H1 (cell line): ENCODE measurements at regions not wholly inside any gene's neighbourhood (a gene's known extent, or its start where the extent isn't known, plus 50 kb on each side); places are given as distances from the start of the nearest gene placed in this dataset.

Source experiments
- CTCF ChIA-PET: fragments of 300-600 bp; sonication (Branson Sonifier 250); formaldehyde crosslinking; loops from one replicate; lab custom pipeline; 2021; ENCODE audit not compliant: partially characterized antibody; lab: Charles Lee
- POLR2A ChIA-PET: fragments of 300-600 bp; sonication (Branson Sonifier 250); formaldehyde crosslinking; loops from one replicate; lab custom pipeline; 2021; ENCODE audit warnings: inconsistent platforms; ENCODE audit not compliant: partially characterized antibody; lab: Charles Lee
- DNase-seq, 2 experiments: peaks; one replicate each; pipeline versions ENCODE4 v3.0.0 to v3.0.0-alpha.2; 2010 to 2022; ENCODE audit warnings: low spot score in 2 of 2, low read depth in 1 of 2, mixed read lengths in 1 of 2
- FAIRE-seq: peaks from 2 replicates; lab custom pipeline; 2011; peaks lifted over from hg19 to GRCh38; lab: Jason Lieb, UNC
- H2AFZ ChIP-seq: 2 replicates; pipeline ENCODE4 v1.8.1; 2012; ENCODE audit warnings: low read length, inconsistent platforms
- H2AK5ac ChIP-seq: 2 replicates; pipeline ENCODE4 v1.6.1; 2013; ENCODE audit warnings: low read depth, low read length
- H2BK120ac ChIP-seq: replicated peaks from 2 replicates; pipeline ENCODE3; 2013; ENCODE audit warnings: low read depth, low read length, inconsistent platforms
- H2BK12ac ChIP-seq: 2 replicates; pipeline ENCODE4 v1.6.1; 2013; ENCODE audit warnings: low read depth, low read length
- H2BK15ac ChIP-seq: 2 replicates; pipeline ENCODE4 v1.6.1; 2013; ENCODE audit warnings: low read length
- H2BK20ac ChIP-seq: 2 replicates; pipeline ENCODE4 v1.6.1; 2013; ENCODE audit warnings: low read length
- H2BK5ac ChIP-seq: 2 replicates; pipeline ENCODE4 v1.6.1; 2013; ENCODE audit warnings: low read depth, low read length
- H3K14ac ChIP-seq: 2 replicates; pipeline ENCODE4 v1.6.1; 2013; ENCODE audit warnings: inconsistent platforms; ENCODE audit not compliant: insufficient read length
- H3K18ac ChIP-seq: 2 replicates; pipeline ENCODE4 v1.6.1; 2013; ENCODE audit warnings: low read length; ENCODE audit errors: extremely low read depth
- H3K23ac ChIP-seq: 2 replicates; pipeline ENCODE4 v1.6.1; 2013; ENCODE audit warnings: inconsistent platforms; ENCODE audit not compliant: insufficient read length
- H3K23me2 ChIP-seq: 2 replicates; pipeline ENCODE4 v1.6.1; 2013; ENCODE audit warnings: low read depth, low read length
- H3K27ac ChIP-seq: 2 replicates; pipeline ENCODE4 v1.6.1; 2011; ENCODE audit warnings: low read depth, low read length, inconsistent platforms
- H3K27me3 ChIP-seq, 4 experiments: replicated peaks in 1 of 4; 1 replicate in 1 of 4; 2 replicates in 3 of 4; pipeline versions ENCODE4 v1.6.1 to v1.8.1; 2011 to 2013; ENCODE audit warnings: low read length in 3 of 4, mild to moderate bottlenecking in 3 of 4, inconsistent platforms in 2 of 4, mixed read lengths in 2 of 4, moderate library complexity in 1 of 4; ENCODE audit not compliant: control insufficient read depth in 3 of 4, insufficient read depth in 3 of 4; ENCODE audit errors: extremely low read depth in 1 of 4
- H3K36me3 ChIP-seq, 4 experiments: 2 replicates each; pipeline versions ENCODE4 v1.6.1 to v1.8.1; 2011 to 2013; ENCODE audit warnings: mild to moderate bottlenecking in 4 of 4, low read length in 3 of 4, moderate library complexity in 2 of 4, control low read depth in 1 of 4, inconsistent platforms in 1 of 4; ENCODE audit not compliant: insufficient read depth in 4 of 4, control insufficient read depth in 2 of 4
- H3K4ac ChIP-seq: replicated peaks from 2 replicates; pipeline ENCODE3; 2013; ENCODE audit warnings: low read length, low read depth, mixed read lengths, inconsistent platforms; ENCODE audit not compliant: insufficient read length
- H3K4me1 ChIP-seq, 4 experiments: replicated peaks in 1 of 4; 1 replicate in 1 of 4; 2 replicates in 3 of 4; pipeline versions ENCODE4 v1.6.1 to v1.8.1; 2011 to 2013; ENCODE audit warnings: low read length in 3 of 4, inconsistent platforms in 2 of 4, mixed read lengths in 1 of 4; ENCODE audit not compliant: insufficient read depth in 4 of 4, control insufficient read depth in 3 of 4
- H3K4me2 ChIP-seq, 2 experiments: 2 replicates each; pipeline versions ENCODE4 v1.6.1 to v1.8.1; 2011 to 2013; ENCODE audit warnings: low read depth in 2 of 2, low read length in 2 of 2, control low read depth in 1 of 2, inconsistent platforms in 1 of 2, mild to moderate bottlenecking in 1 of 2; ENCODE audit not compliant: insufficient read depth in 1 of 2
- H3K4me3 ChIP-seq, 4 experiments: fragments of 200-600, 300-600 bp in 1 of 4; sonication (generic), shearing (Covaris generic), sonication (Bioruptor Twin) in 1 of 4; 2 replicates each; pipeline versions ENCODE4 v1.5.1 to v1.8.1; 2011 to 2016; ENCODE audit warnings: low read length in 4 of 4, low read depth in 3 of 4, control low read depth in 2 of 4, inconsistent platforms in 2 of 4, mild to moderate bottlenecking in 2 of 4, mixed read lengths in 1 of 4, moderate library complexity in 1 of 4; ENCODE audit not compliant: insufficient read depth in 2 of 4; ENCODE audit errors: extremely low read depth in 1 of 4
- H3K56ac ChIP-seq: replicated peaks from 2 replicates; pipeline ENCODE3; 2013; ENCODE audit warnings: low read depth, mild to moderate bottlenecking, mixed read lengths, low read length, inconsistent platforms; ENCODE audit not compliant: insufficient read length
- H3K79me1 ChIP-seq: 2 replicates; pipeline ENCODE4 v1.6.1; 2013; ENCODE audit warnings: low read depth, low read length, control low read depth
- H3K79me2 ChIP-seq, 2 experiments: 2 replicates each; pipeline versions ENCODE4 v1.6.1 to v1.8.1; 2012 to 2013; ENCODE audit warnings: low read length in 2 of 2, mild to moderate bottlenecking in 2 of 2, inconsistent platforms in 1 of 2; ENCODE audit not compliant: insufficient read depth in 2 of 2, control insufficient read depth in 1 of 2
- H3K9ac ChIP-seq, 4 experiments: replicated peaks in 1 of 4; 1 replicate in 1 of 4; 2 replicates in 3 of 4; pipeline versions ENCODE4 v1.6.1 to v1.8.1; 2011 to 2013; ENCODE audit warnings: low read depth in 3 of 4, low read length in 3 of 4, control low read depth in 2 of 4, mild to moderate bottlenecking in 2 of 4, moderate library complexity in 2 of 4, inconsistent platforms in 1 of 4; ENCODE audit errors: extremely low read depth in 1 of 4
- H3K9me3 ChIP-seq, 2 experiments: 2 replicates each; pipeline versions ENCODE4 v1.6.1 to v1.8.1; 2012 to 2013; ENCODE audit warnings: mild to moderate bottlenecking in 2 of 2, moderate library complexity in 2 of 2, control low read depth in 1 of 2, inconsistent platforms in 1 of 2, low read depth in 1 of 2, low read length in 1 of 2, mixed read lengths in 1 of 2; ENCODE audit not compliant: insufficient read depth in 2 of 2
- H4K20me1 ChIP-seq, 2 experiments: replicated peaks in 1 of 2; 2 replicates each; pipeline versions ENCODE3 to v1.8.1; 2011 to 2013; ENCODE audit warnings: inconsistent platforms in 2 of 2, low read length in 2 of 2, mild to moderate bottlenecking in 1 of 2; ENCODE audit not compliant: insufficient read depth in 2 of 2, control insufficient read depth in 1 of 2
- H4K5ac ChIP-seq: 2 replicates; pipeline ENCODE4 v1.6.1; 2013; ENCODE audit warnings: low read length, low read depth, mixed read lengths, inconsistent platforms; ENCODE audit not compliant: insufficient read length
- H4K8ac ChIP-seq: 2 replicates; pipeline ENCODE4 v1.8.0; 2013; ENCODE audit warnings: mild to moderate bottlenecking, moderate library complexity, low read length, inconsistent platforms; ENCODE audit not compliant: insufficient read depth; ENCODE audit errors: extremely low read depth
- H4K91ac ChIP-seq: replicated peaks from 2 replicates; pipeline ENCODE3; 2013; ENCODE audit warnings: low read length, mixed read lengths, inconsistent platforms; ENCODE audit not compliant: insufficient read length
- ATF2 ChIP-seq: IDR thresholded peaks from 2 replicates; pipeline ENCODE4 v1.6.1; 2012; ENCODE audit warnings: low read length, inconsistent platforms
- CEBPB ChIP-seq: IDR thresholded peaks from 2 replicates; pipeline ENCODE4 v1.6.1; 2012; ENCODE audit warnings: low read depth, low read length
- SP2 ChIP-seq: IDR thresholded peaks from 2 replicates; pipeline ENCODE4 v1.6.1; 2012; ENCODE audit warnings: mild to moderate bottlenecking, low read length, inconsistent platforms
- TAF1 ChIP-seq: IDR thresholded peaks from 2 replicates; pipeline ENCODE4 v1.6.1; 2011; ENCODE audit warnings: mild to moderate bottlenecking, low read depth, low read length
- TBP ChIP-seq: IDR thresholded peaks from 2 replicates; pipeline ENCODE4 v1.6.1; 2011; ENCODE audit warnings: low read depth, low read length, improper control_type of control experiment
- WGBS, 2 experiments: shearing (Covaris generic) in 1 of 2; methylation state at CpG; one replicate each; pipeline versions ENCODE4 v1.1.6 to v1.1.7; 2013 to 2015; ENCODE audit warnings: low lambda C conversion rate in 2 of 2, mixed read lengths in 2 of 2, inconsistent platforms in 1 of 2, low coverage in 1 of 2, missing lambda C conversion rate in 1 of 2; ENCODE audit not compliant: insufficient replicate concordance in 2 of 2, insufficient coverage in 1 of 2, insufficient read length in 1 of 2; ENCODE audit errors: extremely low coverage in 1 of 2, missing lambda C conversion rate in 1 of 2; 5-methylcytosine and 5-hydroxymethylcytosine counted together

- Histone ChIP-seq H4K20me1 (no peaks in the 10 kb centered on the region), H2AFZ (no peak overlapping the region), H3K23me2 (no peaks in the 10 kb centered on the region), H2BK20ac (no peak overlapping the region)
- no peak for TF ChIP-seq CEBPB
- TF ChIP-seq ATF2, result no peak
- TF ChIP-seq TBP, result no peak
- TF ChIP-seq TAF1, result no peak
- TF ChIP-seq SP2, result no peak
- TF ChIP-seq, all 59 proteins: peak for 0
- Histone ChIP-seq H3K4ac (no peak overlapping the region), H3K4me1 (peaks cover 0 to 12% (median under 1%) of the 10 kb centered on the region in 4 experiments; a peak in 1 of 7 replicates), H3K27me3 (no peaks in the 10 kb centered on the region), H3K9me3 (no peaks in the 10 kb centered on the region), H4K5ac (no peak overlapping the region), H3K36me3 (no peaks in the 10 kb centered on the region), H3K56ac (no peak overlapping the region), H2BK12ac (no peak overlapping the region), H2BK5ac (no peak overlapping the region), H2BK120ac (no peak overlapping the region), H3K79me2 (no peaks in the 10 kb centered on the region), H3K18ac (no peak overlapping the region), H3K9ac (no peak overlapping the region), H4K8ac (no peak overlapping the region), H3K79me1 (no peaks in the 10 kb centered on the region), H3K4me3 (no peak overlapping the region), H3K27ac (no peak overlapping the region), H2AK5ac (no peak overlapping the region), H3K4me2 (no peak overlapping the region), H2BK15ac (no peak overlapping the region), H4K91ac (no peak overlapping the region), H3K14ac (no peak overlapping the region), H3K23ac (no peak overlapping the region)
- POLR2A ChIA-PET, result no interaction called here
- DNase-seq, result no peak
- CTCF ChIA-PET, result no interaction called here
- no peak for FAIRE-seq
- 95% methylated on average over 1 of the region's 1 CpG; no CpG with 5 or more reads in 1 of the 2 experiments for WGBS, 2 experiments
These were observed 503.2 kb upstream of the SPRY2 start for GRCh38 chr13:80844164-80844563.
